ENCODE measurements at regions not wholly inside any gene's neighbourhood (a gene's known extent, or its start where the extent isn't known, plus 50 kb on each side); places are given as distances from the start of the nearest gene placed in this dataset.

GRCh38 chr1:108038653-108039236 is 73.8 kb upstream of the VAV3 start:
- TF ChIP-seq CREM (CRISPR knock-in tag; IDR thresholded peaks at IDR 0.05), result no peak
- TF ChIP-seq NFATC4 (CRISPR knock-in tag; IDR thresholded peaks at IDR 0.05), result no peak
- no peak for TF ChIP-seq EMX1 (CRISPR knock-in tag; IDR thresholded peaks at IDR 0.05)
- TF ChIP-seq ELF4 (CRISPR knock-in tag; IDR thresholded peaks at IDR 0.05; ENCODE audit: low read depth), result no peak
- no peak for TF ChIP-seq E2F5 (CRISPR knock-in tag; IDR thresholded peaks at IDR 0.05)
- no peak for TF ChIP-seq ZNF317 (CRISPR knock-in tag; IDR thresholded peaks at IDR 0.05; ENCODE audit: borderline replicate concordance, low read depth)
- no peak for TF ChIP-seq NR3C1 (CRISPR knock-in tag; conservative IDR thresholded peaks at IDR 0.05; ENCODE audit: low read depth)
- TF ChIP-seq FOXK1 (CRISPR knock-in tag; IDR thresholded peaks at IDR 0.05), result no peak
- TF ChIP-seq, protein P1, sequence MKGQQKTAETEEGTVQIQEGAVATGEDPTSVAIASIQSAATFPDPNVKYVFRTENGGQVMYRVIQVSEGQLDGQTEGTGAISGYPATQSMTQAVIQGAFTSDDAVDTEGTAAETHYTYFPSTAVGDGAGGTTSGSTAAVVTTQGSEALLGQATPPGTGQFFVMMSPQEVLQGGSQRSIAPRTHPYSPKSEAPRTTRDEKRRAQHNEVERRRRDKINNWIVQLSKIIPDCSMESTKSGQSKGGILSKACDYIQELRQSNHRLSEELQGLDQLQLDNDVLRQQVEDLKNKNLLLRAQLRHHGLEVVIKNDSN (CRISPR knock-in tag; IDR thresholded peaks at IDR 0.05), result no peak
- no peak for TF ChIP-seq ATF1 (CRISPR knock-in tag; IDR thresholded peaks at IDR 0.05)
- H3K27me3 Mint-ChIP-seq (ENCODE audit: low read depth), result no peaks in the 10 kb centered on the region
- peaks cover 13% of the 10 kb centered on the region for H3K4me1 Mint-ChIP-seq
- CTCF ChIA-PET, result no interaction called here
- H3K4me3 Mint-ChIP-seq, result no peak overlapping the region
- no peak for DNase-seq (ENCODE audit: low spot score)
- no peaks in the 10 kb centered on the region for H3K9me3 Mint-ChIP-seq
- POLR2A ChIA-PET, result no interaction called here
- no peak for ATAC-seq
- no peaks in the 10 kb centered on the region for H3K36me3 Mint-ChIP-seq
- H3K27ac Mint-ChIP-seq, result no peak overlapping the region

DNA sequence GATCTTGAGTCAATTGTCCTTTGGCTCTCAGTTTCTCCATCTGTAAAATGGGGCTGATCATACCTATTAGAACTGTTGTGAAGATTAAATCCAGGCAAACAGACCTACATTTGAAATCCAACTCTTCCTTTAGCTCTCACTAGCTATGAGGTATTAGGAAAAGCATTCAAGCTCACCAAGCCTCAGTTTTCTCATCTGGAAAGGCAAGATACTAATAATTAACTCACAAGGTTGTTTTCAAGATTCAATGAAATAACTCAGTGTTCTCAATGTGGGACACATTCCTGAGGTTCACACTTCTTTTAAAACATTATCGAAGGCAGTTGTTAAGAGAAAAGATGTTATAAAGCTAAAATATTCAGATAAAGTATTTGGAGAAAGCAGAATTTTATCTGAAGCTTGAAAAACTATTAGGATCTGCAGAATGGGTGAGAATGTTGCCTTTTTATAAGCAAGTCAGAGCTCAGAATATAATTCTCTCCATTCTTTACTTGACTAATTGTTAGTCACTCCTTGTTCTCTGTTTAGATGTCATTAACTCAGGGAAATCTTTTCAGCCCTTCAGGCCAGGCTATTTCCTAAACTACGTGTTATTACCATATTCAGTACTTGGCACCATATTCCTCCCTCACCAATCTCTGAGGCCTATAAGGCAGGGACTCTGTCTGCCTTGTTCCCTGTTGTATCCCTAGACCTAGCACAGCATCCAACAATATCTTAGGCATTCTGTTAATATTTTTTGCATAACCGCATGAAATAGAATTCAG is 72.0 kb upstream of the VAV3 start:
- Mint-ChIP-seq H3K4me3 (no peak overlapping the region), H3K4me1 (peaks cover 18% of the 10 kb centered on the region), H3K27ac (no peak overlapping the region), H3K9me3 (no peaks in the 10 kb centered on the region), H3K36me3 (no peaks in the 10 kb centered on the region), H3K27me3 (ENCODE audit: low read depth) (no peaks in the 10 kb centered on the region)
- ATAC-seq (no peak), DNase-seq (ENCODE audit: low spot score) (no peak)
- POLR2A ChIA-PET, result no interaction called here
- CTCF ChIA-PET, result interaction anchor here (0.9 kb wide), 1 partner anchor 12 kb away, joined by 3 read pairs; no protein-coding TSS in a partner anchor
- TF ChIP-seq OVOL2 (CRISPR knock-in tag; IDR thresholded peaks at IDR 0.05; ENCODE audit: borderline replicate concordance), result no peak
- no peak for TF ChIP-seq FOXP1 (CRISPR knock-in tag; IDR thresholded peaks at IDR 0.05; ENCODE audit: borderline replicate concordance)
- TF ChIP-seq MYBL2 (CRISPR knock-in tag; IDR thresholded peaks at IDR 0.05), result no peak
- no peak for TF ChIP-seq PRRX2 (CRISPR knock-in tag; IDR thresholded peaks at IDR 0.05)
- TF ChIP-seq, protein P2, sequence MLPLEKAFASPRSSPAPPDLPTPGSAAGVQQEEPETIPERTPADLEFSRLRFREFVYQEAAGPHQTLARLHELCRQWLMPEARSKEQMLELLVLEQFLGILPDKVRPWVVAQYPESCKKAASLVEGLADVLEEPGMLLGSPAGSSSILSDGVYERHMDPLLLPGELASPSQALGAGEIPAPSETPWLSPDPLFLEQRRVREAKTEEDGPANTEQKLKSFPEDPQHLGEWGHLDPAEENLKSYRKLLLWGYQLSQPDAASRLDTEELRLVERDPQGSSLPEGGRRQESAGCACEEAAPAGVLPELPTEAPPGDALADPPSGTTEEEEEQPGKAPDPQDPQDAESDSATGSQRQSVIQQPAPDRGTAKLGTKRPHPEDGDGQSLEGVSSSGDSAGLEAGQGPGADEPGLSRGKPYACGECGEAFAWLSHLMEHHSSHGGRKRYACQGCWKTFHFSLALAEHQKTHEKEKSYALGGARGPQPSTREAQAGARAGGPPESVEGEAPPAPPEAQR (CRISPR knock-in tag; IDR thresholded peaks at IDR 0.05), result no peak

DNA sequence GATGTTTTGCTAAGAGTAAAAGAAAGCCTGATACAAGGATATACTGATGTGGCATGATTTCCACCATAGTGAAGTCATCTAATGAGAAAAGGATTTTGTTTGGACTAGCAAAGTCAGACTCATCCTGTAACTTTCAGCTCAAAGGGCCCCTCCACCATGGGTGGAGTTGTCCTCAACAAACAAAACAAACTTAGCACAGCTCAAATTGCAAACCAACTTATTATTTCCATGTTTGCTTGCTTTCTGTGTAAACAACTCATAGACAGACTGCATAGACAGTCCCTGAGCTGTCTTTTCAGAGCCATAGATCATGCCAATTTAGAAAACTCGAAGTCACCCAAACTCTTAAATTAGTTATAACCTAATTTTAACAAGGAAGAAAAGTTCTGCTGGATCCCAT is 69.4 kb upstream of the VAV3 start:
- no peak for ATAC-seq
- TF ChIP-seq RORB (CRISPR knock-in tag; IDR thresholded peaks at IDR 0.05), result no peak

DNA sequence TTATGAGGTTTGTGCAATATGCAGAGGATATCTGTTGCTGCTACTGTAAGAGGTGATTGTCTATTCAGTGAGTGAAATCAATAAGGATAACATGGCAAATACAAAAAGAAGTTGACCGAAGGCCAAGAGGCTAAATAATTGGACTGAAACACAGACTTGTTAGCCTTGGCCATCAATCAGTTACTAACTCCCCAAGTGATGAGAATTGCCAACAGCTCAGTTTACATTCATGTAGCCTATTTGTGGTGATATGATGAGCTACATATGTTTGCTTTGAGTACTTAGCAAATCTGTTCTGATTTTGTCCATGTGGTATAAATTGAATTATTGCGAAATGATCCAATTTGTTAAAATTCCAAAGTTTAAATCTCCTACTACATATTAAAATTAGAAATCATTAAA is 68.6 kb upstream of the VAV3 start:
- TF ChIP-seq ZNF219 (CRISPR knock-in tag; IDR thresholded peaks at IDR 0.05; ENCODE audit: borderline replicate concordance) (no peak), ZNF671 (CRISPR knock-in tag; IDR thresholded peaks at IDR 0.05) (no peak), SMAD4 (CRISPR knock-in tag; IDR thresholded peaks at IDR 0.05) (no peak)
- H3K36me3 Mint-ChIP-seq, result no peaks in the 10 kb centered on the region
- ATAC-seq, result no peak
- no peak for DNase-seq (ENCODE audit: low spot score)
- H3K27ac Mint-ChIP-seq, result no peak overlapping the region
- H3K4me3 Mint-ChIP-seq, result no peak overlapping the region
- ChIA-PET POLR2A (no interaction called here), CTCF (interaction anchor here (0.6 to 1.3 kb wide), 2 partner anchors 9 to 251 kb away, joined by 3 to 4 read pairs; no protein-coding TSS in a partner anchor)
- peaks cover 4% of the 10 kb centered on the region for H3K4me1 Mint-ChIP-seq
- H3K9me3 Mint-ChIP-seq, result no peaks in the 10 kb centered on the region
- no peaks in the 10 kb centered on the region for H3K27me3 Mint-ChIP-seq (ENCODE audit: low read depth)

More for the DNA sequence above, 69.4 kb upstream of the VAV3 start:
- H3K27ac Mint-ChIP-seq, result no peak overlapping the region
- no peaks in the 10 kb centered on the region for H3K9me3 Mint-ChIP-seq
- POLR2A ChIA-PET, result interaction anchor here (0.6 kb wide), 1 partner anchor 55 kb away, joined by 5 read pairs; no protein-coding TSS in a partner anchor
- no peaks in the 10 kb centered on the region for H3K27me3 Mint-ChIP-seq (ENCODE audit: low read depth)
- H3K36me3 Mint-ChIP-seq, result no peaks in the 10 kb centered on the region
- H3K4me1 Mint-ChIP-seq, result peaks cover 4% of the 10 kb centered on the region
- CTCF ChIA-PET, result interaction anchor here (1.3 kb wide), 1 partner anchor 252 kb away, joined by 3 read pairs; no protein-coding TSS in a partner anchor
- DNase-seq (ENCODE audit: low spot score), result no peak
- H3K4me3 Mint-ChIP-seq, result no peak overlapping the region
